HUES48 (cell line): ENCODE measurements at regions not wholly inside any gene's neighbourhood (a gene's known extent, or its start where the extent isn't known, plus 50 kb on each side); places are given as distances from the start of the nearest gene placed in this dataset.

ENCODE experiments used
- H3K27ac ChIP-seq: one replicate; pipeline ENCODE4 v1.7.0; 2013; ENCODE audit warnings: low read depth, low read length, inconsistent platforms
- H3K27me3 ChIP-seq: 2 replicates; pipeline ENCODE4 v1.6.1; 2013; ENCODE audit warnings: mild to moderate bottlenecking, low read length; ENCODE audit not compliant: control insufficient read depth, insufficient read depth
- H3K36me3 ChIP-seq: 2 replicates; pipeline ENCODE4 v1.6.1; 2013; ENCODE audit warnings: low read length; ENCODE audit not compliant: control insufficient read depth, insufficient read depth
- H3K4me1 ChIP-seq: 2 replicates; pipeline ENCODE4 v1.6.1; 2013; ENCODE audit warnings: mild to moderate bottlenecking, low read length; ENCODE audit not compliant: control insufficient read depth, insufficient read depth
- H3K4me3 ChIP-seq: 2 replicates; pipeline ENCODE4 v1.5.1; 2013; ENCODE audit warnings: mild to moderate bottlenecking, low read depth, low read length
- H3K9ac ChIP-seq: 2 replicates; pipeline ENCODE4 v1.6.1; 2013; ENCODE audit warnings: mild to moderate bottlenecking, low read depth, low read length, moderate library complexity
- H3K9me3 ChIP-seq: 2 replicates; pipeline ENCODE4 v1.6.1; 2013; ENCODE audit warnings: low read length; ENCODE audit not compliant: control insufficient read depth, insufficient read depth

DNA sequence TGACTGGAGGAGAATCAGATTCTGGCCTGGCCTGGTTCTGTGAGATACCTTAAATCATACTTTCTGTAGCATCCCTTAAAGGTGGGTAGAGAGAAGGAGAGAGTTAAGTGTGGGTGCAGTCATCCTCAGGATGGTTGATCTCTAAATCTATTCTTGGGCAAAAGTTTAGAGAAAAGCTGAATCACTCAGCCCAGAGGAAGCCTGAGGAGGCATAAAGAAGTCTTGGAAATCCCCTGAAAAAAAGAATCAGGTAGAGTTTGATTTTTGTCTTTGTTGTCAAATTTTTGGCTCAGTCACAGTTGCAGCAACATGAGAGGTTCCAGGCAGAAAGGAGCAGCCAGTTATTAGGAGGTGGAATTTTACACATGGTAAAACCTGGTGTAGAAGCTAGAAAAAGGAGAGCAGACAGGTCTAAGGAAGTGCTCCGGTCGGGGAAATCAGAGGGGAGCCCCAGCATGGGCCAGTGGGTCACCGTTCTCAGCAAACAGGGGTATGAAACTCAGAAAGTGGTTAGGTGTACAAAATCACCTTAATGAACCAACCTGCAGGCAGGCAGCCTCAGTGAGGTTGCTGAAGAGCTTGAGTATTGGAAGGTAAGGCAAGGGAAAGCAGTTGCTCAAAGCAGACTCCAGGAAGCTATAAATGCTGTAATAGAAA is 116.2 kb upstream of the CNTLN start:
- no peaks in the 10 kb centered on the region for H3K9me3 ChIP-seq
- H3K27me3 ChIP-seq, result no peaks in the 10 kb centered on the region
- H3K4me3 ChIP-seq, result no peak overlapping the region
- H3K36me3 ChIP-seq, result no peaks in the 10 kb centered on the region
- H3K4me1 ChIP-seq, result peaks cover 5% of the 10 kb centered on the region
- no peak overlapping the region for H3K27ac ChIP-seq
- H3K9ac ChIP-seq, result no peak overlapping the region

DNA sequence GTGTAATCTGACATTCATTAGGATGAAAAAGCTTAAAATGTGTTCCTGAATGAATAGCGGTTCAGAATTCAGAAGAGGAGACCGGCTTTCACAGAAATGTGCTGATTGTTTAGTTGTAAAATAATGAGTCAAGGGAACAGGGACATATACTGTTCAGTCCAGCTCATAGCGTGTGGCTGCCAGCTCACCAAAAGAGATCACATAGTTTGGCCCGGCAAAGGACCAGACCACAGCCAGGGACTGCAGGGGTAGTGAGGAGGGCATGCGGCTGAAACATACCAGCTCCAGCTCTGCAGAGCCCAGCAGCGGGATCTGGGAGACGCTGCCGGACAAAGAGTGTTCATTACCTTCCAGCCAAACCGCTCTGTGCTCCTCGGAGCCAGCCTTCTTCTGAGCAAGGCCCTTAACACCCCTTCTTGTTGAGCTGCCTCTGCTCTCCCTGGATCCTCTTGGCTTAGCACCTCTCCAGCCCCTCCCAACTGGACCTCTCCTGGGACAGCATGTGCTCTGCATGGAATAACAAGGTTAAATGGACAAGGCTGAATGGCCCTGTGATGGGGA is 116.8 kb upstream of the CNTLN start:
- no peaks in the 10 kb centered on the region for H3K36me3 ChIP-seq
- no peak overlapping the region for H3K9ac ChIP-seq
- H3K9me3 ChIP-seq, result no peaks in the 10 kb centered on the region
- H3K27me3 ChIP-seq, result no peaks in the 10 kb centered on the region
- no peak overlapping the region for H3K4me3 ChIP-seq
- H3K27ac ChIP-seq, result no peak overlapping the region
- H3K4me1 ChIP-seq, result peaks cover 5% of the 10 kb centered on the region

DNA sequence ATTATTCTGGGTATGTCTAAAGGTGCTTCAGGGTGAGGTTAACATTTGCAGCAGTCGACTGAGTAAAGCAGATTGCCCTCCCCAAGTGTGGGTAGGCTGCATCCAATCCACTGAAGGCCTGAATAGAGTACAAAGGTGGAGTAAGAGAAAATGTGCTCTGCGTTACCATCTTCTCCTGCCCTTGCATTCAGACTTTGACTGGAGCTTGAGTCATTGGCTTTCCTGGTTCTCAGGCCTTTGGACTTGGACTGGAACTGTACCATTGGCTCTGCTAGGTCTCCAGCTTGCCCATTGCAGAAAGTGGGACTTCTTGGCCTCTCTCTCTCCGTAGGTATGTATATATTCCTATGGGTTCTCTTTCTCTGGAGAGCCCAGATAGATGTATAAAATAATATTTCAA is 120.9 kb upstream of the CNTLN start:
- Histone ChIP-seq H3K27ac (no peak overlapping the region), H3K4me3 (no peak overlapping the region), H3K4me1 (peaks cover 5% of the 10 kb centered on the region), H3K9me3 (no peaks in the 10 kb centered on the region), H3K9ac (no peak overlapping the region), H3K27me3 (no peaks in the 10 kb centered on the region), H3K36me3 (no peaks in the 10 kb centered on the region)

DNA sequence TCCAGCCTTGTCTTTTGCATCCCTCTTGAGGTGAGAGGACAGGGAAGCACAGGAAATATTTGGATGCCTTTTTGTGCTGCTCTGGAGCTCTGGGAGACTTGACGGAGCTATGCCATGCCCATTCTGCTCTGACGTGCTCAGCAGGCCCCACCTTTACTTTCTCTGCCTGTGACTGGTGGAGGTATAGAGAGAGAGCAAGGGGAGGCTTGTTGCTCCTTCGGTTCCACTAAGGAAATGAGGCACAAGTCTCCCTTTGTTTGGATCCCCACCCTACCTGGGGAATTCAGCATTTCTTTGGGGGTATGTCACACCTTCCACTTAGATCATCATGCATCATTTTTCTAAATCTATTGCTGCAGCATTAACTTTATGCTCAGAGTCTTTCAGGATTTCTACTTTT is 121.8 kb upstream of the CNTLN start:
- Histone ChIP-seq H3K9me3 (no peaks in the 10 kb centered on the region), H3K4me3 (no peak overlapping the region), H3K36me3 (no peaks in the 10 kb centered on the region), H3K9ac (no peak overlapping the region), H3K4me1 (no peaks in the 10 kb centered on the region), H3K27me3 (no peaks in the 10 kb centered on the region), H3K27ac (no peak overlapping the region)

DNA sequence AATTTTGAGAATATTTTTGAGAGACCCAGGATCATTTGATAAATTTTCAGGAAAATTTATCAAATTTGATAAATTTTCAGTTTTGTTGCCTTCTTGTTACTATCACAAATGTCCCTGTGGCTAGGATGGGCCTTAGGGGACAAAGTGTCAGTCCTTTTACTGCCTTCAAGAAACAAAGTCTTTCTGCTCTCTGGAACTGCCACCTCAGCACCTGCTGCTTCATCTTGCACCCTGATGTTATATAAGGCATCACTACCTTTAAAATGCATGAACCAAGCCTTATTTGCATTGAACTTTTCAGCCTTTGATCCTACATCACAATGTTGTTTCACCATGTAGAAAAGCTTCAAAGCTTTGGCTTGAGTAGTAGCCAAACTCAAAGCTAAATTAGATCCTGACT is 123.0 kb upstream of the CNTLN start:
- no peaks in the 10 kb centered on the region for H3K36me3 ChIP-seq
- H3K9me3 ChIP-seq, result no peaks in the 10 kb centered on the region
- H3K4me1 ChIP-seq, result no peaks in the 10 kb centered on the region
- no peak overlapping the region for H3K27ac ChIP-seq
- no peak overlapping the region for H3K4me3 ChIP-seq
- no peak overlapping the region for H3K9ac ChIP-seq
- no peaks in the 10 kb centered on the region for H3K27me3 ChIP-seq

DNA sequence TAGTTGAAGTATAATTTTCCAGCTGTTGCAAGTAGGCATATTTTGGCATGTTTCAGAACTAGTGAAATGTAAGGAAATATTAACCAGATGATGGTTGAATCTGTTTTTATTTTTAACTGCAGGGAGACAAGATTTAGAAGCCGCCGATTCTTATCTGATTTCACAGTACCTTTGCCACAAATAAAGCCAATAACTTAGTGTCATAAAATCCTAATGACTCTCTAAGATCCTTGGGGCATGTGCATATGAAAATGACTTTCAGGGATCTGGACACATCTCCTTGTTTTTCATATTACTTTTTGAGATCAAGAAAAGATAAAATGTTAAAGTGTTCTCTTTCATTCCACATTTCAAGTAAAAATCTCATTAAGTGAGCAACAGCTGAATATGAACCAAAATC is 125.8 kb upstream of the CNTLN start:
- H3K9me3 ChIP-seq, result no peaks in the 10 kb centered on the region
- H3K27ac ChIP-seq, result no peak overlapping the region
- peaks cover 16% of the 10 kb centered on the region for H3K4me1 ChIP-seq

DNA sequence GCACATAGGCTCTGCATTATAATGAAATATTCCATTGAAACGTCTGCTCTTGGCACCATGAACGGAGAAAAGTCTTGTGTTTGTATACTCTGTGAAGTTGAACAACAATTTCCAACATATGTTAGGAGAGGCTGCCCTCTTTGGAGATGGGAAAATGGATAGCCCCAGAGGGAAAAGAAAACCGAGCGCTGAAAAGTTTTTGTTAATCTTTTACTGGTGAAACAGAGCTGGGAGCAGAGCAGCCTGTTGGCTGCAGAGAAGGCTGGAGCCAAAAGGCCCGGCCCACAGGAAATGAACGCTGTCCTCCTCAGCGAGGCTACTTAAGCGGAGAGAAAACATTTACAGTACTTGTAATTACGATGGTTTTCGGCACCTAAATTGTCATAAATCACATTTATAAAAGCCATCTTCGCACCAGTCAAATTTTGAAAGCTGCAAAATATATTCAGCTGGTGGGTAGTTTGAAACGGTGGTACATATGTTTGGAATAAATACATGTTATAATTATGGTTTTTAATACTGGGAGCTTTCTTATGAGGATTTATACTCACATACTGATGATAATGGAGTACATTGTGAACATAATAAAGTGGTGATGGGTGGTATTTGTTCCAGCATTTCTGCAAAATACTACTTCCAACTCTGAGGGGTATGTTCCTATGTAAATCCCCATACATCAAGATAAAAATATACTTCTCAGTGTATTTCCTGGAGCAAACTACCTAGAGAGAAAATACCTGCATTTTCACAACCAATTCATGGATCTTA is 129.6 kb upstream of the CNTLN start:
- H3K27me3 ChIP-seq, result no peaks in the 10 kb centered on the region
- peaks cover 16% of the 10 kb centered on the region for H3K4me1 ChIP-seq
- H3K36me3 ChIP-seq, result no peaks in the 10 kb centered on the region
- no peak overlapping the region for H3K4me3 ChIP-seq
- no peaks in the 10 kb centered on the region for H3K9me3 ChIP-seq
- no peak overlapping the region for H3K9ac ChIP-seq
- no peak overlapping the region for H3K27ac ChIP-seq

More for the DNA sequence above, 125.8 kb upstream of the CNTLN start:
- H3K36me3 ChIP-seq, result no peaks in the 10 kb centered on the region
- no peaks in the 10 kb centered on the region for H3K27me3 ChIP-seq
- H3K9ac ChIP-seq, result no peak overlapping the region
- no peak overlapping the region for H3K4me3 ChIP-seq

DNA sequence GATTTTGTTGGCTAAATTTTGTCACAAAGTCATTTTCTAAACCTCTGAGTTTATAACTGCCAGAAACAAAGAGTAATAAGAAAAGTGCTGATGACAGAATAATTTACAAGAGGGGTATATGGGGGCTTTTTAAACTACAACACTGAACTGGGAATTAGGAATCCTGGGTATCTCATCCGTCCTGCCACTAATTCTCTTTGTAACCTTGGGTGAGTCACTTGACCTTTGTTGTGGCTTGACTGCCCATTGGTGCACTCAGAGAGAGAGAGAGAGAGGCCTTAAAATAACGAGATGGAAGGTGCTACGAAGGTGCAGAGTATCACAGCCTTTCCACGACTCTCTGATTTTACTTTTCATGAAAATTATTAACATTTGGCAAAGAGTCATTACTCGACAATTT is 130.3 kb upstream of the CNTLN start:
- Histone ChIP-seq H3K9me3 (no peaks in the 10 kb centered on the region), H3K36me3 (no peaks in the 10 kb centered on the region), H3K4me1 (peaks cover 16% of the 10 kb centered on the region), H3K27ac (no peak overlapping the region), H3K27me3 (no peaks in the 10 kb centered on the region), H3K4me3 (no peak overlapping the region), H3K9ac (no peak overlapping the region)

DNA sequence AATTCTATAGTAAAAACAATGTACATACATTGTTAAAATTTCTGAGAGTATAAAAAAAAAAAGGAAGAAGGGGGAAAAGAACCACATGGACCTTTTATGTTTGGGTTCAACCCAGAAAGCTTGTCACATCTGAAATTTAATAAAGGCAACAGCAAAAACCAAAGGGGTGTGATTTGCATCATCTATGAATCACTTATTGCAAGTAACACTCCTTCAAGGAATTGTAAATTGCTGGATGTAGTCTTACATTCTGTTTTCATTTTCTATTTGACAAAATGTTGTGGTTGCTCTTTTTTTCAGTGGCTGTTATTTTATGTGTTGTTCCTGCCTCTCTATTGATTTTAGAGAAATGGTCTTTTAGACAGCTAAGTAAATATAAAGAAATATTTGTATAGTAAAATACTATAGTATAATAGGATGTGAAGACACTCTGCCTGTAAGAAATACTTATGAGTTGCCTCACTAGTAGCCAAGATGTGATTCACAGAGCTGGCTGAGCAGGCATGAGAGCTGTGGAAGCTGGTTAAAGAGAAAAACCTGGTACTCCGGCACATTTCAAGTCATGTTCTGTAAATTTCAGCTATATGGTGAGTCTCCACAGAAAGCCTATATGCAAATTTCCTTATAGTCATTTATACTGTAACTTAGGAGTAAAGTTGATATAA is 131.1 kb upstream of the CNTLN start:
- no peaks in the 10 kb centered on the region for H3K27me3 ChIP-seq
- H3K4me3 ChIP-seq, result no peak overlapping the region
- H3K27ac ChIP-seq, result no peak overlapping the region
- no peak overlapping the region for H3K9ac ChIP-seq
- H3K9me3 ChIP-seq, result no peaks in the 10 kb centered on the region
- H3K4me1 ChIP-seq, result peaks cover 16% of the 10 kb centered on the region
- H3K36me3 ChIP-seq, result no peaks in the 10 kb centered on the region

DNA sequence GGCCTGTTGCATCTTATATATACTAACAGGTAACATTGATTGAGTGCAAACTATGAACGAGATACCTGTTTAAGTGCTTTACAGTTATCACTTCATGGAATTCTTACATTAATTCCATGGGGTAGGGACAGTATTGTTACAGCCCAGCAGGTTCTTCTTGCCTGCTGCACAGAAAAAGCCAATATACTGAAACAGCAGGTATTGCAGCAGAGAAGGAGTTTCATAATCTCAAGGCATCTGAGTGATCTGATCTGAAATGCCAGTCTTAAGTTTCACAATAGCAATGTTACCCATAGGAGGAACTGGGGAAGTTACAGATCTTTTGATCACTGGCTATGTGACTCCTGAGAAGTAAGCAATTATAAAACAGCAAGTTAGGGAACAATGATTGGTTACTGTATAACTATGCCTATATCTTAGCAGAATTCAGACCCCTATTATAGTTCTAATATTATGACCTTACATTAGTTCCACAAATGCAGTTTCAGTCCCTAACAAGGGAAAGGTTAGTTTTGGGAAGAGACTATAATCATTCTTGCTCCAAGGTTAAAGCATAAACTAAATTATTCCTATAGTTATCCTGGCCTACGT is 126.5 kb upstream of the BNC2 start:
- Histone ChIP-seq H3K27me3 (no peaks in the 10 kb centered on the region), H3K36me3 (no peaks in the 10 kb centered on the region), H3K27ac (no peak overlapping the region), H3K9me3 (0 out of 2 replicates have a peak, but pooled peaks cover 4% of the 10 kb centered on the region), H3K4me3 (no peak overlapping the region), H3K9ac (no peak overlapping the region), H3K4me1 (no peaks in the 10 kb centered on the region)
